GM12878 (cell line): ENCODE measurements at regions not wholly inside any gene's neighbourhood (a gene's known extent, or its start where the extent isn't known, plus 50 kb on each side); places are given as distances from the start of the nearest gene placed in this dataset.

Experiments used
- CHD4 ChIP-seq: fragments of 200-600 bp; sonication (generic); IDR thresholded peaks from 2 replicates; pipeline ENCODE4 v1.6.1; 2016; ENCODE audit warnings: mild to moderate bottlenecking
- CREM ChIP-seq: IDR thresholded peaks from 2 replicates; pipeline ENCODE4 v1.6.1; 2014; ENCODE audit warnings: antibody characterized with exemption, low read depth
- CTCF ChIP-seq, 3 experiments: IDR thresholded peaks in 2 of 3; conservative IDR thresholded peaks in 1 of 3; 2 replicates each; pipeline ENCODE4 v1.5.1; 2011; ENCODE audit warnings: low read depth in 3 of 3, low read length in 3 of 3, mild to moderate bottlenecking in 3 of 3, control low read depth in 2 of 3, moderate library complexity in 2 of 3, inconsistent platforms in 1 of 3, mixed read lengths in 1 of 3; ENCODE audit not compliant: control insufficient read depth in 2 of 3, insufficient read depth in 1 of 3; ENCODE audit errors: extremely low read depth in 1 of 3
- EGR1 ChIP-seq, 2 experiments: IDR thresholded peaks; 1 replicate in 1 of 2; 2 replicates in 1 of 2; pipeline ENCODE4 v1.6.1; 2011 to 2012; ENCODE audit warnings: low read depth in 2 of 2, low read length in 2 of 2, borderline replicate concordance in 1 of 2, mild to moderate bottlenecking in 1 of 2, moderate library complexity in 1 of 2
- EP300 ChIP-seq, 2 experiments: fragments of 150-350 bp in 1 of 2; IDR thresholded peaks; 2 replicates each; pipeline ENCODE4 v1.6.1; 2011 to 2012; ENCODE audit warnings: low read depth in 2 of 2, low read length in 2 of 2, borderline replicate concordance in 1 of 2, improper control_type of control experiment in 1 of 2, inconsistent platforms in 1 of 2; ENCODE audit not compliant: control insufficient read depth in 1 of 2
- FOS ChIP-seq: IDR thresholded peaks from 3 replicates; pipeline ENCODE4 v1.6.1; 2011; ENCODE audit warnings: borderline replicate concordance; ENCODE audit not compliant: insufficient read length; ENCODE audit errors: extremely low read depth
- NRF1 ChIP-seq: conservative IDR thresholded peaks from 2 replicates; pipeline ENCODE4 v1.6.1; 2011; ENCODE audit warnings: mild to moderate bottlenecking, low read depth, low read length, improper control_type of control experiment
- POLR2AphosphoS5 ChIP-seq: IDR thresholded peaks from 2 replicates; pipeline ENCODE4 v1.6.1; 2011; ENCODE audit warnings: mild to moderate bottlenecking, low read length, inconsistent platforms
- USF2 ChIP-seq: IDR thresholded peaks from 2 replicates; pipeline ENCODE4 v1.6.1; 2011; ENCODE audit warnings: low read depth, low read length, improper control_type of control experiment, borderline replicate concordance
- ZNF24 ChIP-seq: fragments of 450-650 bp; IDR thresholded peaks from 2 replicates; pipeline ENCODE4 v1.6.1; 2017; ENCODE audit warnings: antibody characterized with exemption, mild to moderate bottlenecking

GRCh38 chr22:27518531-27519340 lies 282.8 kb downstream of the MN1 start:
- no peak for TF ChIP-seq CTCF (IDR thresholded peaks at IDR 0.05 in 2 of 3, conservative IDR thresholded peaks at IDR 0.05 in 1 of 3; ENCODE audit: control insufficient read depth in 2 of 3, extremely low read depth in 1 of 3, insufficient read depth in 1 of 3, low read depth in 3 of 3, low read length in 3 of 3)
- TF ChIP-seq CHD4 = no peak
- no peak for TF ChIP-seq EP300 (IDR thresholded peaks at IDR 0.05; ENCODE audit: borderline replicate concordance in 1 of 2, control insufficient read depth in 1 of 2, low read depth in 2 of 2, low read length in 2 of 2)
- no peak for TF ChIP-seq ZNF24
- TF ChIP-seq EGR1 (IDR thresholded peaks at IDR 0.05; ENCODE audit: borderline replicate concordance in 1 of 2, low read depth in 2 of 2, low read length in 2 of 2) = no peak
- TF ChIP-seq POLR2AphosphoS5 = no peak
- TF ChIP-seq FOS = no peak
- TF ChIP-seq USF2 = no peak
- TF ChIP-seq NRF1 = no peak
- no peak for TF ChIP-seq CREM
